HG03280 (cell line): ENCODE measurements at regions not wholly inside any gene's neighbourhood (a gene's known extent, or its start where the extent isn't known, plus 50 kb on each side); places are given as distances from the start of the nearest gene placed in this dataset.

Source experiments
- ATAC-seq: cut with Tn5 transposase; IDR thresholded peaks from one replicate; pipeline ENCODE4 v1.9.1; 2021; ENCODE audit warnings: mild to moderate bottlenecking, moderate library complexity; ENCODE audit not compliant: unreplicated experiment

- ATAC-seq, result no peak
These were observed 112.3 kb upstream of the ZRANB2 start for GRCh38 chr1:71193153-71193552.

- no peak for ATAC-seq
These were observed 110.7 kb upstream of the ZRANB2 start for GRCh38 chr1:71191520-71191919.

DNA sequence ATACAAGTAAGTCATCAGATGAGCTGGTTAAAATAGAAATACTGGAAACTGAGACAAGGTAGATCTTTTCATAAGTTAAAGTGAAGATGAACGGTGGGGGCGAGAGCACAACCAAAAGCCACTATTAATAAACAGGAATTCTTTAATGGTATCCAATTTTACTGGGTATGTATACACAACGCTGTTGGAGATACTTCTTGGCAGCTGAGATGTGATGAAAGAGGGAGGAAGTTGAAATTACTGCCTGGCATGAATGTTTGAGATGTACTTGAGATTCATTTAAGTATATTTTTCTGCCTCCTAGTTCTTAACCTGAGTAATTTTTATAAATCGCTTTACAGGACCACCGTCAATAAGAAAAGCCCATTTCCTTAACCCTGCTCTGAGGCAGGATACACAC, 110.0 kb upstream of the ZRANB2 start:
- no peak for ATAC-seq

GRCh38 chr1:71184410-71184809, 103.6 kb upstream of the ZRANB2 start:
- no peak for ATAC-seq

DNA sequence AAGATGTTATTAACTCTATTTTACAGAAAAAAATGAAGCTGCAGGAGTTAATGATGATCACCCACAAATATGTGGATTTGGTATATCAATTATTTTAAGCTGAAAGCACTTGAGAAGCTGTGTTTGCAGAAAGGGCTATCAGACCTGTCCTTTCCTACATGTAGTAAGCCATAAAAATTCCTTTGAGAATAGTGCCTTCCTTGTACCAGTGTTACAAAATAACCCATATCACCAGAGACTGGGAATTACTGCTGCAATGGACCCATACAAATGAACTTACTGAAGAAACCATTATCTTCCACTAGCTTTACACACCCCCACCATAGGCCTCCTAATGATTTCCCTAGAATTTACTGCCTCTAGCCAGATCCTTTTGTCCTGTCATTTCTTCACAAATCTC, 99.2 kb upstream of the ZRANB2 start:
- no peak for ATAC-seq

DNA sequence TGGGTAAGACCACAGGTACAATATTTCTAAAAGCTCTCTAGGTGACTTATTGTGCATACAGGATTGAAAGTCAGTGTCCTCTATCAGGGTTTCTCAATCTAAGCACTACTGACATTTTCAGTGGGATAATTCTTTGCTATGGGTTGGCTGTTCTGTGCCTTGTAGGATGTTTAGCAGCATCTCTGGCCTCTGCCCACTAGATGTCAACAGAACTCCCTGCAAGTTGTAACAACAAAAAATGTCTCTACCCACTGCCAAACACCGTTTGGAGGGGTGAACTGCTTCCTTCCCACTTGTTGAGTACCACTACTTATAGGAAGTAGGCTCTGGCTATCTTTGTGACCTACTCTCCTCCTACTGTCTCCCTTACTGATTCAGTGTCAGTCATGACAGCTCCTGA, 90.1 kb upstream of the ZRANB2 start:
- no peak for ATAC-seq

GRCh38 chr1:71167505-71167904, 86.7 kb upstream of the ZRANB2 start:
- ATAC-seq, result no peak

- no peak for ATAC-seq
These were observed 85.6 kb upstream of the ZRANB2 start for GRCh38 chr1:71166178-71167173.

DNA sequence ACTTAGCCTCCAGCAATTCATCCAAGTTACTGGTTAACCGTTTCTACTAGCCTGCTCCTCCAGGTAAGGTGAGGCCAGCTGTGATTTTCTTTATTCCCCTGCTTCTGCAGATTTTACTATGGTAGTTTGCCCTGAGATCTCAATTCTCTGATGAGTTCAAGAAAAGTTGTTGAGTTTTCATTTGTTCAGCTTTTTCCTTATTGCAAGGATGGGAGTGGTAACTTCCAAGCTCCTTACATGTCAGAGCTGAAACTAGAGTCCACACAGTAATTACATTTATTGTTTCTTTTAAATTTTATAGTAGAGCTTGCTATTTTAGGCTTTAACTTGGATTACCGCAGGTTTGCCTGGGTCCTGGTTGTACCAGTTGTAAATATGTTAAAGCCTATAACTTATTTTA, 76.9 kb upstream of the ZRANB2 start:
- no peak for ATAC-seq

GRCh38 chr1:71157151-71157550, 76.3 kb upstream of the ZRANB2 start:
- no peak for ATAC-seq

GRCh38 chr1:71156590-71156989, 75.8 kb upstream of the ZRANB2 start:
- no peak for ATAC-seq

DNA sequence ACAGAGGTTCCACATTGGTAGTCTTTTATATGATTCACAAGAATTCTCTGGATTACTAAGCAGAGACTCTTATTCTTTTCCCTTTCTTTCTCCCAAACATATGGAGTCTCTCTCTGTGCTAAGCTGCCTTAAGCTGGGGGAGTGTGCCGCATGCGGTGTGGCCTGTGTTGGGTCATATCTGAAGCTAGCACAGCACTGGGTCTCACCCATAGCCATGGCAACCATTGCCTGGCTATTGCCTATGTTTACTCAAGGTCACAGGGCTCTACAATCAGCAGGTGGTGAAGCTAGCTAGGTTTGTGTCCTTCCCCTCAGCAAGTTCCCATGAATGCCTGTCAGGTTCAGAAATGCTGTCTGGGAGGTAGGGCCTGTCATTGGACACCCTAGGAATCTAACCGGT, 73.6 kb upstream of the ZRANB2 start:
- no peak for ATAC-seq

DNA sequence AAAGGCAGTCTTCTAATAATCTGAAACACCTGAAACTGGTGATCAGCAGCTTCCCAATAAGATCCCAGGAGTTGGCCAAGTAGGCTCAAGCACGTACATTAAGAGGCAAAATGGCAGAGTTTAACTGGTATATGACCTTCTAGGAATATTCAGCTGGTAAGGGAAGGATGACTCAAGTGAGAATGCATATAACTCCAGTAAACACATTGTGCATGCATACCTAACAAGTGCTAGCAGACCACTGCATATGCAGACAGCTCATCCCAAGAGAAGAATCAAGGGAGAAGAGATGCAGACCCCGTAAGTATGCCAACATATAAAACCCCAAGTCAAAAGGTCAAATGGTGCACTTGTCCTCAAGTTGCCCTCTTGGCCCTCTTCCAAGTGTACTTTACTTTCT, 73.0 kb upstream of the ZRANB2 start:
- ATAC-seq, result no peak

DNA sequence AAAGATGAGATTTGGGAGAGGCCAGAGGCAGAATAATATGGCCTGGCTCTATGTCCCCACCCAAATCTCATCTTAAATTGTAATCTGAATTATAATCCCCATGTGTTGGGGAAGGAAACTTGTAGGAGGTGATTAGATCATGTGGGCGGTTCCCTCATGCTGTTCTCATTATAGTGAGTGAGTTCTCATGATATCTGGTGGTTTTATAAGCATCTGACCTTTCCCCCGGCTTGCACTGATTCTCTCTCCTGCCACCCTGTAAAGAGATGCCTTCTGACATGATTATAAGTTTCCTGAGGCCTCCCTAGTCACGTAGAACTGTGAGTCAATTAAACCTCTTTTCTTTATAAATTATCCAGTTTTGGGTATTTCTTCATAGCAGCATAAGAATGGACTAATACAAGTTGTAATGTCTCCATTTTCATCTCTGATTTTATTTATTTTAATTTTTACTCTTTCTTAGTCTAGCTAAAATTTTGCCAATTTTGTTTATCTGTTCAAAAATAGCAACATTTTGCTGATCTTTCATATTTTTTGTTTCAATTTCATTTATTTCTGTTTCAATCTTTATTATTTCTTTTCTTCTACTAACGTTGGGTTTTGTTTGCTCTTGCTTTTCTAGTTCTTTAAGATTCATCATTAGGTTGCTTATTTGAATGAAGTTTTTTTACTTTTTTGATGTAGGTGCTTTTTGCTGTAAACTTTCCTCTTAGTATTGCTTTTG, 67.0 kb upstream of the ZRANB2 start:
- no peak for ATAC-seq

- no peak for ATAC-seq
These were observed 54.7 kb upstream of the ZRANB2 start for GRCh38 chr1:71135571-71135970.
